K562 (cell line): ENCODE measurements at regions not wholly inside any gene's neighbourhood (a gene's known extent, or its start where the extent isn't known, plus 50 kb on each side); places are given as distances from the start of the nearest gene placed in this dataset.

ENCODE experiments used
- CREB3L1 ChIP-seq: fragments of 450-650 bp; IDR thresholded peaks from 2 replicates; pipeline ENCODE4 v1.6.1; 2014; ENCODE audit warnings: low read depth, mild to moderate bottlenecking, moderate library complexity, borderline replicate concordance
- CTCFL ChIP-seq: IDR thresholded peaks from 2 replicates; pipeline ENCODE4 v1.6.1; 2011; ENCODE audit warnings: borderline replicate concordance, low read depth, mild to moderate bottlenecking, moderate library complexity, low read length; ENCODE audit not compliant: insufficient read depth, poor library complexity, severe bottlenecking
- NR4A1 ChIP-seq, 2 experiments: fragments of 250-450 bp in 1 of 2; fragments of 450-650 bp in 1 of 2; sonication (Bioruptor Pico) in 1 of 2; IDR thresholded peaks; 2 replicates each; pipeline versions ENCODE4 v1.4.0 to v1.6.1; 2016 to 2020; ENCODE audit warnings: mild to moderate bottlenecking in 2 of 2, missing compliant biosample characterization in 1 of 2, missing genetic modification characterization in 1 of 2, moderate library complexity in 1 of 2
- RBBP5 ChIP-seq: fragments of 200-600 bp; sonication (generic); IDR thresholded peaks from 2 replicates; pipeline ENCODE4 v1.6.1; 2012; ENCODE audit warnings: borderline replicate concordance, mild to moderate bottlenecking, low read length, control low read depth, inconsistent platforms; ENCODE audit not compliant: insufficient read depth, poor library complexity, severe bottlenecking
- UBTF ChIP-seq, 2 experiments: IDR thresholded peaks; 2 replicates each; pipeline ENCODE4 v1.6.1; 2012; ENCODE audit warnings: improper control_type of control experiment in 2 of 2, low read depth in 2 of 2, low read length in 2 of 2, borderline replicate concordance in 1 of 2
- ZFPM2 ChIP-seq: fragments of 250-450 bp; sonication (Bioruptor Pico); IDR thresholded peaks from 2 replicates; pipeline ENCODE4 v1.5.1; 2022; ENCODE audit warnings: mild to moderate bottlenecking

GRCh38 chr16:5472552-5472951 is 375.0 kb upstream of the EEF2KMT start (continued):
- TF ChIP-seq CREB3L1 (no peak), CTCFL (no peak), NR4A1 (CRISPR knock-in tag; IDR thresholded peaks at IDR 0.05) (no peak), NR4A1 (tag; IDR thresholded peaks at IDR 0.05) (no peak), ZFPM2 (CRISPR knock-in tag) (no peak), UBTF (IDR thresholded peaks at IDR 0.05; ENCODE audit: borderline replicate concordance in 1 of 2, low read depth in 2 of 2, low read length in 2 of 2) (no peak), RBBP5 (no peak)
